Forelimb muscle (tissue), 1 donor: ENCODE measurements at regions not wholly inside any gene's neighbourhood (a gene's known extent, or its start where the extent isn't known, plus 50 kb on each side); places are given as distances from the start of the nearest gene placed in this dataset.
"Not testable (repeated sequence)": the region's sequence is repeated elsewhere in the genome, so short reads cannot be mapped to it uniquely, and the experiment has no call there.

Source experiments
- DNase-seq: peaks from one replicate; pipeline ENCODE4 v3.0.0-alpha.2; 2013; ENCODE audit warnings: low read depth

DNA sequence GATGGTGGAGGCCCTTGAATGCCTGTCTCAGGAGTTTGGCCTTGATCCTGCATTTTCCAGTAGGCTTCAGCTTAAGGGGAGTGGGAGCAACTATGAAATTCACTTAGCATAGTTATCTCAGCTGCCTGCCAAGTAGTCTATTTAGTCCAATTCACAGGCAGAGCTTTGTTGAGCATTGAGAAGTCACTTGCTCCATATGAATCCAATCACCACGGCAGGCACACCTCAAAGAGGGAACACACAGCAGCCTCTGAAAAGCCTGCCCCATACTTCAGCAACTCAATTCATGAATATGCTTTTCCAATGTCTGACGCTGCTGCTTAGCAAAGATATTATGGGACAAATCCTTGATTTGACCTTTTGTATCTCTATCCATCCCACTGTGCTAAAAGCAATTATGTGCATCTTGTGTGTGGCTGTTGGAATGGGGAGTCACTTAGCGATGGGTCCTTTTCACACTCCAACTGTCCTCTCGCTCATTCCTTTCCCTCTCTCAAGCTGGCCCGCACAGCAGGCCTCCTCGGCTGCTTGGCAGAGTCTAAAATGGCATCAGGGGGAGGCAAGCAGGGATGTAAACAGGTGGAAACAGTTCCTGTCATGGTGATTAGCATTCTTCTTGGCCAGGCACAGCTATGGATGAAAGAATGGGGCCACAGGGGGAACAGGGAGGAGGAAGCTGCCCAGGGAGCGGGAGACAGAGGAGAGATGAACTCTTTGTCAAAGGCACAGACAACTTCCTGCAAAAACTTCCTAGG lies 56.0 kb upstream of the LRPPRC start:
- DNase-seq, result no peak

DNA sequence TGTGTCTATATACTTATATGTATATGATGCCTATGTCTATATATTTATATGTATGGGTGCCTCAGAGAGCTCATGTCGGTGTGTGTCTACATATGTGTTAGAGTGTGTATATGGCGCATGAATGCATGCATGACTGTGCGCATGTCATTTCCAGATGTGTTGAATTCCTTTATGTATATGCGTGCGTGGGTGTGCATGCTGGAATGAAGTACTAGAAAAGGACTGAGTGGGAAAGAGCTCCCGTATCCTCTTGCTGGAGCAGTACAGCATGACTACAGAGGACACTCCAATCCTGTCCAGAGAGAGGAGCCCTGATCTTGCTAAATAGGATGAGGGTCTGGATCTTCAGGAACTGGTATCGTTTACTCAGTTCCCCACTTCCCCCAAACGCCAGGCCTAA lies 56.8 kb upstream of the LRPPRC start:
- DNase-seq, result no peak

DNA sequence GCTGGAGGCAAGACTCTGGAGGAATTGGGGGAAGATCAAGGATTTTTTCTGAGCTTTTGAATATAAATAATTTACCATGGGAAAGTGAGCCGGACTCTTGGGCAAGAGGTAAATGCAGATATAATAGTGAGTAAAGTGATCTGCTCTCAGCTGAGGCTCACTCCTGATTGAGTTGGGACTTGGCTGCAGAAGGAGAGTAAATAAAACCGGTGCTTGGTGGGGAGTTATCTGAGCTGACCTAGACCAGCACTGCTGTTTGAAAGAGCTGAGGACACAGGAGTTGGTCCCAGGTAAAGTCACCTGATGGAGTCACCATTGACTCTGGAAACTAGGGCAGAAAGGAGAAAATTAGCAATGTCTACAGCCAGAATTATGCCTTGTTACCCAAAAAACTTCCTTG lies 57.3 kb upstream of the LRPPRC start:
- no peak for DNase-seq

DNA sequence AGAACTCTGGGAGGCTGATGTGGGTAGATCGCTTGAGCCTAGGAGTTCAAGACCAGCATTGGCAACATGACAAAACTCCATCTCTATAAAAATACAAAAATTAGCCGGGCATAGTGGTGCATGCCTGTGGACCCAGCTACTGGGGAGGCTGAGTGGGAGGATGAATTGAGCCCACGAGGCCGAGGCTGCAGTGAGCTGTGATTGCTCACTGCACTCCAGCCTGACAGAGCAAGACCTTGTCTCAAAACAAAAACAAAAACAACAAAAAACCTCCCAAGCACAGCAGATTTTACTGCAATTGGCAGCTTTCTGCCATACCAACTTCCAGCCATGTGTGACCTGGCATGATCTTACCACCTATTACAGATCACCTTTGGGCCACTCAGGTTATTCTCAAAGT lies 57.7 kb upstream of the LRPPRC start:
- no peak for DNase-seq

DNA sequence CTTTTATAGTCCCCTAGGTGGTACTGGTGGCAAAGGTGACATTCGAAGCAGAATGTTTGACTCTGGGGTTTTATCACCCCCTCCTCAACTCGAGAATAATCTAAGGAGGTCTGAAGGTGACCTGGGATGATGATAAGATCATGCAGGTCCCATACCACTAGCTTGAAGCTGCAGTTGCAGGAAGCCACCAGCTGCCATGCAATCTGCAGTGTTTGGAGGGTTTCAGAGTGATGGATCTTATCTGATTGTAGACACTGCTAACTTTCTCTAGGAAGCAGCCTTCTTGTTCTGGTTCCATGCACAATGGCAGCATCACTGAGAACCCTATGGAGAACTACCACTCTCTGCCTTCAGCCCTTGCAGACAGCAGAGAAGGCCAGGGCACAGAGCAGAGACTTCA lies 59.4 kb upstream of the LRPPRC start:
- no peak for DNase-seq

DNA sequence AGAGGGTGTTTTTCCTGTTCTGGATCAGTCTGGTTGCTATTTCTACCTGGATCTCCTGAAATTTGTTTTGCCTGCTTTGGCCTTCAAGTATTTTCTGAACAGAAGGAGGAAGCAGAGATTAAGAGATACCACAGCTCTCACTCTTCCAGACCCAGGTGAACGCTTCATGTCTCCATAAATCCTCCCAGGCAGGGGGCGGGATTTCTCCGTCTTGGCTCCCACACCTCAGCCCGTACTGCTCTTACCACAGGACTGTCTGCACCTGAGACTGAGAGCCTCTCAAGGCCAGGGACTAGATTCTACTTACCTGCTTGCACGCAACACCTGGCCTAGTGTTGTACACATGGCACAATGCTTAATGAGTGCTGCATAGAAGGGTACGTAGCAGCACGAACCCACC lies 59.9 kb upstream of the LRPPRC start:
- no peak for DNase-seq

DNA sequence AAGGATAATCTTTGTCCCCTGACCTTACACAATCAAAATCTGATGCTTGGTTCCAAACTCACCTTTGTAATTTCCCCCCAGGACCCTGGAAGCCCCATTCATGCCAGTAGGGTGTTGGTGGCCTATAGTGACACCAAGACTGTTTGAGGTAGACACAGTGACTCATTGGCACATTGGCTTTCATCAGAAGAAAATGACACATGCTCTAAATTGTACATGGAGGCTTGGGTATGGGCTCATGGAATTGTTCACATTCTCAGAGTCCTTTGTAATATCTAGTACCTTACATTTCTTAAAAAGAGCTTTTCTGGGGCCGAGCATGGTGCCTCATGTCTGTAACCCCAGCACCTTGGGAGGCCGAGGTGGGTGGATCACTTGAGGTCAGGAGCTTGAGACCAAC lies 61.2 kb upstream of the LRPPRC start:
- DNase-seq, result no peak

DNA sequence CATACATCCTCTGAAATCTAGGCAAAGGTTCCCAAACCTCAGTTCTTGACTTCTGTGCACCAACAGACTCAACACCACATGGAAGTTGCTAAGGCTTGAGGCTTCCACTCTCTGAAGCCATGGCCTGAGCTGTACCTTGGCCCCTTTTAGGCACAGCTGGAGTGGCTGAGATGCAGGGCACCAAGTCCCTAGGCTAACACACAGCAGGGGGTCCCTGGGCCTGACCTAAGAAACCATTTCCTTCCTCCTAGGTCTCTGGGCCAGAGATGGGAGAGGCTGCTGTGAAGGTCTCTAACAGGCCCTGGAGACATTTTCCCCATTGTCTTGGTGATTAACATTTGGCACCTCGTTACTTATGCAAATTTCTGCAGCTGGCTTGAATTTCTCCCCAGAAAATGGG lies 64.5 kb upstream of the LRPPRC start:
- DNase-seq, result not testable (repeated sequence)

DNA sequence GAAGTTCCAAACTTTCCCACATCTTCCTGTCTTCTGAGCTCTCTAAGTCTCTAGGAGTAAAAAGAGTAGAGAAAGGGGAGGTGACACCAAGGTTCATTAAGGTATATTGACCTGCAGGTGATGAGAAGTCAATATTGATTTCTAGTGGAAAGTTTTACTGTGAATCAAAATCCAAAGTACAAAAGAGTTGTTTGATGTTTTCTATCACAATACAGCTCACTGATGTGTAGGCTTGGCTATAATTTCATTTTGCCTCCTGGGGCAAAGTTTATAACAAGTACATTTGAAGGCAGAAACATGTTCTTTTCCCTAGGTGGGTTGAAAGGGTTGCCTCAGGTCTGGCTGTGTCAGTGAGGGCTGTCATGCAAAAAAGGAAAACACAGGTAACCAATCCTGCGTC lies 65.2 kb upstream of the LRPPRC start:
- DNase-seq, result no peak

DNA sequence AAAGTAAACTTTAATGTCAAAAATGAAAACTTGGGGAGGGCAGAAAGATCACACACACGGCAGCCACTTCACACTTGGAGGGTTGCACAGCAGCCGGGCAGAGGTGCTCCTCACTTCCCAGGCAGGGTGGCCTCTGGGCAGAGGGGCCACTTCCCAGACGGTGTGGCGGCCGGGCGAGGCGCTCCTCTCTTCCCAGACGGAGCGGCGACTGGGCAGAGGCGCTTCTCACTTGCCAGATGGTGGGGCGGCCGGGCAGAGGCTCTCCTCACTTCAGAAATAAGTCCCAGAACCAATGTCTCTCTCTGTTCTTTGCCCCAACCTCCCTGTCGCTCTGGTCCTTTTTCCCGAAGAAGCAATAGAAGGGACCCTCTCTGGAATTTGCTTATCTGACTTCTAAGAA lies 65.7 kb upstream of the LRPPRC start:
- DNase-seq, result no peak

DNA sequence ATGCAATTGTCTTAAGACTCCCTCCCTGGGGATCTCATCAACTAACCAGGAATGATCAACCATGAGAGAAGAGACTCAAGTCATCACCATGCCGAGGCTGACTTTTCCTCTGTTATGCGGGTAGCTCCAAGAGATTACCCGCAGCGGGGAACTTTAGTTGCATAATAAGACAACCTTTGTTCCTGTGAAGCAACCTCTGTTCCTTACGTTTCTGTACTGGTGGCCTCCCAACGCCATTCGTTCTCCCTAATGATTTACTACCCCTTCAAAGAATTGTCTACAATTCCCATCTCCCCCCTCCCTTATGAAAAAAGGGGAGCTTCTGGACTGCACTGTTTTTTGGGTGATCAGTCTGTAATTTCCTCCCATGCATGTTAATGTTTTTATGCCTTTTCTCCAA lies 66.1 kb upstream of the LRPPRC start:
- no peak for DNase-seq

DNA sequence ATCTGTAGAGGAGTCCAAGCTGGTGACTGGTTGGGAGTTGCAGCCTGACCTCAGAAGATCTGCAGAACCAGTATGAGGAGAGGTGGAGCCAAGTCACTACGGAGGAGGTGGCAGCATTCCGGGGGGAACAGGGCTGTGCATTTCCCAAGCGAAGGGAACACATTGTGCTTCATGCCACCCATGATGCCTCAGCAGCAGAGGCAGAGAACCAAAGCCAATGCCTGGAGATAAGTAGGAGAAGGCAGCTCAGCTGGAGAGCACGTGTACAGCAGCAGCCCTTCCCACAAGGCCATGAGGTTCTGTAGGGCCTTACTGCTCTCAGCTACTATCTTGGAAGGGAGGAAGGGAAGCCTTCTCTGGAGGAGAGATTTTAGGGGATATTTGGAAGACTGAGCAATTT lies 67.2 kb upstream of the LRPPRC start:
- DNase-seq, result no peak

DNA sequence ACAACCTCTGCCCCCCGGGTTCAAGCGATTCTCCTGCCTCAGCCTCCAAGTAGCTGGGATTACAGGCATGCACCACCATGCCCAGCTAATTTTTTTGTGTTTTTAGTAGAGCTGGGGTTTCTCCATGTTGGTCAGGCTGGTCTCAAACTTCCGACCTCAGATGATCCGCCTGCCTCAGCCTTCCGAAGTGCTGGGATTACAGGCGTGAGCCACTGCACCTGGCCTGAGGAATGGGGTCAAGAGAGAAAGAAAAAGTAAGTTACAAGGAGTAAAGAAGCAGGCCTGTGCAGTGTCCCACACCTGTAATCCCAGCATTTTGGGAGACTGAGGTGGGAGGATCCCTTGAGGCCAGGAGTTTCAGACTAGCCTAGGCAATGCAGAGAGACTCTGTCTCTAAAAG lies 68.5 kb upstream of the LRPPRC start:
- DNase-seq, result not testable (repeated sequence)

DNA sequence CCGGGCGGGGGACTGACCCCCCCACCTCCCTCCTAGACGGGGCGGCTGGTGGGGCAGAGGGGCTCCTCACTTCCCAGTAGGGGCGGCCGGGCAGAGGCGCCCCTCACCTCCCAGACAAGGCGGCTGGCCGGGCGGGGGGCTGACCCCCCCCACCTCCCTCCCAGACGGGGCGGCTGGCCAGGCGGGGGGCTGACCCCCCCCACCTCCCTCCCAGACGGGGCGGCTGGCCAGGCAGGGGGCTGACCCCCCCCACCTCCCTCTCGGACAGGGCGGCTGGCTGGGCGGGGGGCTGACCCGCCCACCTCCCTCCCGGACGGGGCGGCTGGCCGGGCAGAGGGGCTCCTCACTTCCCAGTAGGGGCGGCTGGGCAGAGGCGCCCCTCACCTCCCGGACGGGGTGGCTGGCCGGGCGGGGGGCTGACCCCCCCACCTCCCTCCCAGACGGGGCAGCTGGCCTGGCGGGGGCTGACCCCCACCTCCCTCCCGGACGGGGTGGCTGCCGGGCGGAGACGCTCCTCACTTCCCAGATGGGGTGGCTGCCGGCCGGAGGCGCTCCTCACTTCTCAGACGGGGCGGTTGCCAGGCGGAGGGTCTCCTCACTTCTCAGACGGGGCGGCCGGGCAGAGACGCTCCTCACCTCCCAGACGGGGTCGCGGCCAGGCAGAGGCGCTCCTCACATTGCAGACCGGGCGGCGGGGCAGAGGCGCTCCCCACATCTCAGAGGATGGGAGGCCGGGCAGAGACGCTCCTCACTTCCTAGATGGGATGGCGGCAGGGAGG lies 71.4 kb upstream of the LRPPRC start:
- not testable (repeated sequence) for DNase-seq

DNA sequence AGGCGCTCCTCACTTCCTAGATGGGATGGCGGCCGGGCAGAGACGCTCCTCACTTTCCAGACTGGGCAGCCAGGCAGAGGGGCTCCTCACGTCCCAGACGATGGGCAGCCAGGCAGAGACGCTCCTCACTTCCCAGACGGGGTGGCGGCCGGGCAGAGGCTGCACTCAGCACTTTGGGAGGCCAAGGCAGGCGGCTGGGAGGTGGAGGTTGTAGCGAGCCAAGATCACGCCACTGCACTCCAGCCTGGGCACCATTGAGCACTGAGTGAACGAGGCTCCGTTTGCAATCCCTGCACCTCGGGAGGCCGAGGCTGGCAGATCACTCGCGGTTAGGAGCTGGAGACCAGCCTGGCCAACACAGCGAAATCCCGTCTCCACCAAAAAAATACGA lies 72.0 kb upstream of the LRPPRC start:
- not testable (repeated sequence) for DNase-seq

DNA sequence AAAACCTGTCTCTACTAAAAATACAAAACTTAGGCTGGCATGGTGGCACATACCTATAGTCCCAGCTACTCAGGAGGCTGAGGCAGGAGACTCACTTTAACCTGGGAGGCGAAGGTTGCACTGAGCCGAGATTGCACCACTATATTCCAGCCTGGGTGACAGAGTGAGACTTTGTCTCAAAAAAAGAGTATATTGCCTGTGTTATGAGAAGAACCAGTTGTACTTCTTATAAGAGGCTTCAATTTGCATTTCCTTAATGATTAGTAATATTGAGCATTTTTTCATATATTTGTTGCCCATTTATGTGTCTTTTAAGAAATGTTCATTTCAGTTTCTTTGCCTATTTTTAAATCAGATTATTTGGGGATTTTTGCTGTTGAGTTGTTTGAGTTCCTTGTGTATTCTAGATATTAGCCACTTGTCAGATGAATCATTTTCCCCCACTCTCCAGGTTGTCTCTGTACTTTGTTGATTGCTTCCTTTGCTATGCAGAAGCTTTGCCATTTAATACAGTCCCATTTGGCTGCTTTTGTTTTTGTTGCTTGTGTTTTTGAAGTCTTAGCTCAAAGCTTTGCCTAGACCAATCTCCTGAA lies 75.8 kb upstream of the LRPPRC start:
- DNase-seq, result no peak

DNA sequence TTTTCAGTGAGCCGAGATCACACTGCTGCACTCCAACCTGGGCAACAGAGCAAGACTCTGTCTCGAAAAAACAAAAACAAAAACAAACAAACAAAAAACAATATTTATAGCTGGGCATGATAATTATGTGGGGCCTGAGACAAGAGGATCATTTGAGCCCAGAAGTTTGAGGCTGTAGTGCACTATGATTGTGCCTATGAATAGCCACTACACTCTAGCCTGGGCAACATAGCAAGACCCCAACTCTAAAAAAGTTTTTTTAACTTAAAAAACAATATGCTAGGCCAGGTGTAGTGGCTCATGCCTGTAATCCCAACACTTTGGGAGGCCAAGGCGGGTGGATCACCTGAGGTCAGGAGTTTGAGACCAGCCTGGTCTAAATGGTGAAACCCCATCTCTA lies 77.9 kb upstream of the LRPPRC start:
- not testable (repeated sequence) for DNase-seq

DNA sequence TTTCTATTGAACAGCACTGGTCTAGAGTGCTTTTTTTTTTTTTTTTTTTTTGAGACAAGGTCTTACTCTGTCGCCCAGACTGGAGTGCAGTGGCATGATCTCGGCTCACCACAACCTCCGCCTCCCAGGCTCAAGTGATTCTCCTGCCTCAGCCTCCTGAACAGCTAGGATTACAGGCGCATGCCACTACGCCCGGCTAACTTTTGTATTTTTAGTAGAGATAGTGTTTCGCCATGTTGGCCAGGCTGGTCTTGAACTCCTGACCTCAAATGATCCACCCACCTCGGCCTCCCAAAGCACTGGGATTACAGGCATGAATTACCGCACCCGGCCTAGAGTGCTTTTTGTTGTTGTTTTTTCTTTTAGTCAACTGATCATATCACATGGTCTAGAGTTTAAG lies 79.0 kb upstream of the LRPPRC start:
- DNase-seq, result not testable (repeated sequence)

DNA sequence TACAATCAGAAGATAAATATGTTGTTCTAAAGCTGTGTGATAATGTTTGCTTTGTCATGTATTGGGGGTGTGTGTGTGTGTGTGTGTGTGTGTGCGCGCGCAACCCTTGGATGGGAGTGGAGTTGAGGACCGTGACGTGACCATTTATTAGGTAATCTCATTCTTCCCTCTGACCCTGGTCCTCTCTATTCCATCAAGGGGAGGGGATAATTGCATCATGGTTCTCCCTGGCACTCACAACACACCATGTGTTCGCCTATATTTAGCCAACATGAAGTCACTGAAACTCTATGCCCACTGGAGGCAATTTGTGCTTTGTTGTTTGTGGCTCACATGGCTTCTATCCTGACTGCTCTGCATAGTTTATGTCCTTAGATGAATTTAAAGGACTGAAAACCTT lies 79.8 kb upstream of the LRPPRC start:
- DNase-seq, result peak; percentile 6

DNA sequence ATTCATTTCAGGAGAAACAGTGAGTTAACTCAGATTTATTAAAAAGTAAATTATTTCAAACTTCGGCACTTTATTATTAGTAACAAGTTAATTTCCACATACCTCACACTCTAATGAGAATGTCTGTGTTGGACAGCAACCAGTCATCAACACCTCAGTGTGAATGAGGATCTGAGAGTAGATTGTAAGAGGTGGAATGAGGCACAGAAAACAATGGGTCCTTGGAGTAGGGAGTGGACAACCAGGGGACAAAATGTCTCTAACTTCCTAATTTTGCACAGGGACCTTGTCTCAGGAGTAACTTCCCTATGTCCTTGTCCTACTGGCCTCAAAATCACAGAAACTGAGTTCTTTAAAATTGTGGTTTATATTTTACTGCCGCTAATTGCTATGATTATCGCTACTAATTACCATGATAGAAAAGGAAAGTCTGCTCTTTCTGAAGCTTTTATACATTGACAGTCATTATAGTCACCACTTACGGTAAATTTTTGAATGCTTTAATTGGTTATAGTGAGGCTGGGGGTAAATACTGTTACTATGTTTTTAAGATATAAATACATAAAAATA lies 82.2 kb upstream of the LRPPRC start:
- no peak for DNase-seq

DNA sequence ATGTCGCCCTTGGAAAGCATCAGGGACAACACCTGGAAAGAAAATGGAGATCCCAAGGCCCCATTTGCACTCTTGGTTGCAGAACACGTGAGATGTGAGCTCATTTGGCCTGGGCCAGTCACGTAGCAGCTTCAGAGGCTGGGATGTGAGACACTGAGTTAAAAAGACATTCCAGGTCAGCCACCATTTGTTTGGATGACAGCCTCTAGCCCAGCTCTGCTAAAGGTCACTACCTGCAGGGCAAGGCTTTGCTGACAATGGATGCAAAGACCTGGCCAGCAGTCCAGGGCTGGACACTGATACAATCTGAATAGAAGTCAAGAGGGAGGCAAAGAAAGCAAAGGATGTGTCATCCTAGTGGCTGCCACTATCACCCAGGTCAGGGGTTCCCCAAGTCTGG lies 83.9 kb upstream of the LRPPRC start:
- DNase-seq, result no peak

DNA sequence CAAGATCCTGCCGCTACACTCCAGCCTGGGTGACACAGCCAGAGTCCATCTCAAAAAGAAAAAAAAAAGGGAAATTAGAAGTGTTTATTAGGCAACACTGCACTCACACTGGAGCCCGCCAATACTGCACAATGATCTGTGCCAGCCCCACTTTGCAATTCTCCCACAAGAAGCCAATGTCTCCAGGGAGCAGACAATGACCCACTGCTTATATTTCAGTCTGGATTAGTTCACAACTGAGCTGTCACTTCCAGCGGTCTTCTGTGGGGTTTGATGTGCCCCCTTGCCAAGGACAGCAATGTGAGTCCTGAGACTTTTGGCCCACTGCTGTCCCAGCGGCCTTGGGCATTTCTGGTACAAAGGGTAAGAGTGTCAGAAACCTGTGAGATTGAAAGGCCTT lies 85.6 kb upstream of the PPM1B start:
- no peak for DNase-seq

DNA sequence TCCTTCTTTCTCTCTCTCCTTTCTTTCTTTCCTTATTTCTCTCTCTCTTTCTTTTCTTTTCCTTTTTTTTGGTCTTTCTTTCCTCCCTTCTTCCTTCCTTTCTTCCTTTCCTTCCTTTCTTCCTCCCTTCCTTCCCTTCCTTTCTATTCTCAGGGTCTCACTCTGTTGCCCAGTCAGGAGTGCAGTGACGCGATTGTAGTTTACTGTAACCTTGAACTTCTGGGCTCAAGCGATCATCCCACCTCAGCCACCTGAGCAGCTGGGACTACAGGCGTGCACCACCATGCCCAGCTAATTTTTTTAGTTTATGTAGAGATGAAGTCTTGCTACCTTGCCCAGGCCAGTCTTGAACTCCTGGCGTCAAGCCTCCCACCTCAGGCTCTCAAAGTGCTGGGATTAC lies 83.8 kb upstream of the PPM1B start:
- no peak for DNase-seq
